Colonic mucosa (tissue), 4 donors: ENCODE measurements at regions not wholly inside any gene's neighbourhood (a gene's known extent, or its start where the extent isn't known, plus 50 kb on each side); places are given as distances from the start of the nearest gene placed in this dataset.

Experiments used
- DNase-seq: peaks from one replicate; pipeline ENCODE4 v3.0.0-alpha.2; 2020
- H3K27ac ChIP-seq: fragments of 200-600 bp; one replicate; pipeline ENCODE4 v1.8.0; 2021
- H3K27me3 ChIP-seq: fragments of 200-600 bp; one replicate; pipeline ENCODE4 v1.8.0; 2021
- H3K36me3 ChIP-seq: fragments of 200-600 bp; one replicate; pipeline ENCODE4 v1.8.0; 2021
- H3K4me1 ChIP-seq: fragments of 200-600 bp; one replicate; pipeline ENCODE4 v1.8.0; 2021; ENCODE audit warnings: mild to moderate bottlenecking
- H3K4me3 ChIP-seq: fragments of 200-600 bp; one replicate; pipeline ENCODE4 v1.8.0; 2021
- H3K9ac ChIP-seq, 2 donors: one replicate each; pipeline ENCODE4 v1.7.0; 2013; ENCODE audit warnings: control low read depth in 2 of 2, low read depth in 2 of 2, low read length in 2 of 2
- H3K9me3 ChIP-seq: fragments of 200-600 bp; one replicate; pipeline ENCODE4 v1.8.0; 2021
- intact Hi-C: fragments of 100-400 bp; cut with DNase I; formaldehyde crosslinking; loops from one replicate; pipeline ENCODE4 v1.14.1; 2022
- TF ChIP-seq, protein P1 (sequence below): fragments of 200-600 bp; IDR thresholded peaks from one replicate; pipeline ENCODE4 v1.8.0; 2022; ENCODE audit warnings: antibody characterized with exemption, mild to moderate bottlenecking
- donor health status: healthy.
- donor health status: DM: no; HTN: no; CAD: no.
- donor health status: DM: no; HTN: no; CAD: no.

DNA sequence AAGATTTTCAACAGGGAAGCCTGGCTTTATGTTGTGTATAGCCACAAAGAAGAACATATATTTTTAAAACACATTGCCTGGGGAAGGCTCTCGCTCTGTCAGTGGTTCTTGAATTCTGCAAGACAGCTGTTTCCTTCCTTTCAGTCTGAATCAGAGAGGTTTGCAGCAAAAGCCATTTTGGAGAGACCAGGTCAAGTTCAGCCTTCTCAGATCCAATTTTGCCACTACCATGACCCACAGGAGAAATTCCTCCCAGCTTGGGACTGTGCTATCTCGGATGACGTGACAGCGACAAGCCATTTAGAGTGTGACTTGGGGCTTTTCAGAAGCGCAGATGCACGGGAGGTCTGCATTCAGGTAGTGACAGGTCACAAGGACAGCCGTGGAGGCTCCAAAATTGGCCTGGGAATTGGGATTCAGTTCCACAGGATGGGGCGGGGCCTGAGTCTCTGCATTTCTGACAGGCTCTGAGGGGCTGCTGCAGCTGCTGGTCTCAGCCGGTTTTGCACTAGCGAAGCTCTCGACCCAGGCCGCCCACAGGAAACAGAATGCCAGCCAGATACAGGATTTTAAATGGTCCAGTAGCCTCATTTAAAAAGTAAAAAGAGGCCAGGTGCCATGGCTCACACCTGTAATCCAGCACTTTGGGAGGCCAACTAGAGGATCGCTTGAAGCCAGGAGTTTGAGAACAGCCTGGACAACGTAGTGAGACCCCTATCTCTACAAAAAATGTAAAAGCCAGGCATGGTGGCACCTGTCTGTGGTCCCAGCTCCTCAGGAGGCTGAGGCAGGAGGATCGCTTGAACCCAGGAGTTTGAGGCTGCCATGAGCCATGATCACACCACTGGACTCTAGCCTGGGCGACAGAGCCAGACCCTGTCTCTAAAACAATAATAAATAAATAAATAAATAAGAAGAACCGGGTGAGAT is 196.6 kb upstream of the CIBAR2 start:
- TF ChIP-seq, protein P1, sequence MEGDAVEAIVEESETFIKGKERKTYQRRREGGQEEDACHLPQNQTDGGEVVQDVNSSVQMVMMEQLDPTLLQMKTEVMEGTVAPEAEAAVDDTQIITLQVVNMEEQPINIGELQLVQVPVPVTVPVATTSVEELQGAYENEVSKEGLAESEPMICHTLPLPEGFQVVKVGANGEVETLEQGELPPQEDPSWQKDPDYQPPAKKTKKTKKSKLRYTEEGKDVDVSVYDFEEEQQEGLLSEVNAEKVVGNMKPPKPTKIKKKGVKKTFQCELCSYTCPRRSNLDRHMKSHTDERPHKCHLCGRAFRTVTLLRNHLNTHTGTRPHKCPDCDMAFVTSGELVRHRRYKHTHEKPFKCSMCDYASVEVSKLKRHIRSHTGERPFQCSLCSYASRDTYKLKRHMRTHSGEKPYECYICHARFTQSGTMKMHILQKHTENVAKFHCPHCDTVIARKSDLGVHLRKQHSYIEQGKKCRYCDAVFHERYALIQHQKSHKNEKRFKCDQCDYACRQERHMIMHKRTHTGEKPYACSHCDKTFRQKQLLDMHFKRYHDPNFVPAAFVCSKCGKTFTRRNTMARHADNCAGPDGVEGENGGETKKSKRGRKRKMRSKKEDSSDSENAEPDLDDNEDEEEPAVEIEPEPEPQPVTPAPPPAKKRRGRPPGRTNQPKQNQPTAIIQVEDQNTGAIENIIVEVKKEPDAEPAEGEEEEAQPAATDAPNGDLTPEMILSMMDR: no peak
- intact Hi-C loops: no loop called here
- no peaks in the 10 kb centered on the region for H3K36me3 ChIP-seq
- H3K27ac ChIP-seq: no peak overlapping the region
- peaks cover 5% of the 10 kb centered on the region for H3K4me1 ChIP-seq
- no peak overlapping the region for H3K4me3 ChIP-seq
- H3K27me3 ChIP-seq: no peaks in the 10 kb centered on the region
- no peak overlapping the region for H3K9ac ChIP-seq
- no peaks in the 10 kb centered on the region for H3K9me3 ChIP-seq
- DNase-seq: no peak

DNA sequence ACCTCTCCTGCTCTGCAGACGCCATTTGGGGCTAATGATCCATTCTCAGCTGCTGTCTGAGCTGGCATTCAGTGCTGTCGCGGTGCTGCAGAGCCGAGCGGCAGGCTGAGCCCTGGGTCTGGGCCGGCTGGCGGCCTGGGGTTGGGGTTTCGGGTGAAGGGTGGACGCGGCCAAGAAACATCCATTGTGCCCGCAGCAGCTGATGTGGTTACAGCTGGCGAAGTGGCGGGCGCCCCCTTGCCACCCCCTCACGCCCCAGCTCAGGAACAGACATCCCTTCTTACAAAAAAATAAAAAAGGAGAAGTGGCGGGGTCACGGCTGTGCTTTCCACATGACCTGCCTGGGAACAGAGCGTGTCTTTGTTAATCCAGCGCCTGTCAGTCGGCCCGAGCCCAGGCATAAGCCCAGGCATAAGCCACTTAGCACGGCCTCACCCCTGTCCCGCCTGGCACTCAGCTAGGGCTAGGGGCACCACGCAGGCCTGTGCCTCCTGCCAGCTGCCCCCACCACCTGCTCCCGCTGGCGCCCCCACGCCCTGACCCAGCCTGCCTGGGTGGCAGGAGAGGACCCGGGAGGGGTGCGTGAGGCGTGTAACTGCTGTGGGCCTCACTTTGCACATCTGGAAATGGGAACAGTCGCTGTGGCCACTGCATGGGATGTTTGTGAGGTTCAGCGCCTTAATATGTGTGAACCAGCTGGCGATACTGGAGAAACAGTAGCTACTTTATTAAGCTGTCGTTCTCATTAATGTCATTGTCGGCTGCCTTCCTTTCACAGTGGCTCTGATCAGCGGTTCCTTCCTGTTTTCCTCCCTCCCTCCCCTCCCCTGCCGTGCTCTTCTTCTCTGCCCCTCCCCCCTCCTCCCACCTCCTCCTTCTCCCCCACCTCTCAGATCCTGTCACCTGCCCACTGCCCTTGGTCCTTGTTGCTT is 197.7 kb upstream of the CIBAR2 start:
- intact Hi-C loops: no loop called here
- Histone ChIP-seq H3K27ac (peak overlapping the region; percentile 61), H3K4me1 (peaks cover 5% of the 10 kb centered on the region), H3K4me3 (no peak overlapping the region), H3K27me3 (no peaks in the 10 kb centered on the region), H3K9ac (peak overlapping the region in 1 of 2 donors; percentile 19), H3K36me3 (no peaks in the 10 kb centered on the region), H3K9me3 (no peaks in the 10 kb centered on the region)
- TF ChIP-seq, protein P1: no peak
- no peak for DNase-seq

DNA sequence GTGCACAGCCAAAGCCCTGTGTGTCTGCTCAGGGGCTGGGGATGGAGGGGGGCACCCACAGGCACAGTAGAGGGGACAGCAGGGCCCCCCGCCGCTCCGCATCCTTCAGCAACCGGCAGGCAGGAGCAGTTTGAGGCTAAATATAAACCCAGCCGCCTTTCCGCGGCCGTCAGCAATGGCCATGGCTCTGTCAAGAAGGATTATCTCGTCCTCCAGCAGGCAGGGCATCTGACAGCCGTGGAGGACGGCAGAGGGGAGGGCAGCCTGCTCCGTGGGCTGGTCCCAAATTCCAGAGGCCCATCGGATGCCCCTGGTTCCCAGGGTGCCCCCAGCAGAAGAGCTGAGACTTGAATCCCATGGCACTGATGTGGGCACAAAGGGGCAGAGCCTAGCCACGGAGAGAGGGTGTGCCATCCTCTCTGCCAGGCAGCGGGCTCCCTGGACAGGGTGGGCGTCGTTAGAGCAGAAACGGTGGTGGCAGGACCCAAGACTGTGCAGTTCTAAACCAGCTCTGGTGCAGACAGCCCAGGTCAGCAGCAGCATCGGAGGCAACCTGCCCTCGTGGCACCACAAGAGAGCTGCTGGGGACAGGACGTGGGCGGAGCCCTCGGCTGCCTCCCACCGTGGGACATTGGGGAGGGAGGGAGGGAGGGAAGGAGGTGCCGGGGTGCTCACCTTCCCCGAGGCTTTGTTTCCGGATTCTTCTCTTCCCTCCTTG is 198.8 kb upstream of the CIBAR2 start:
- no peaks in the 10 kb centered on the region for H3K36me3 ChIP-seq
- no peaks in the 10 kb centered on the region for H3K27me3 ChIP-seq
- no peak overlapping the region for H3K27ac ChIP-seq
- intact Hi-C loops: no loop called here
- TF ChIP-seq, protein P1: no peak
- H3K4me1 ChIP-seq: peaks cover 4% of the 10 kb centered on the region
- DNase-seq: no peak
- H3K9ac ChIP-seq: no peak overlapping the region
- no peak overlapping the region for H3K4me3 ChIP-seq
- no peaks in the 10 kb centered on the region for H3K9me3 ChIP-seq

DNA sequence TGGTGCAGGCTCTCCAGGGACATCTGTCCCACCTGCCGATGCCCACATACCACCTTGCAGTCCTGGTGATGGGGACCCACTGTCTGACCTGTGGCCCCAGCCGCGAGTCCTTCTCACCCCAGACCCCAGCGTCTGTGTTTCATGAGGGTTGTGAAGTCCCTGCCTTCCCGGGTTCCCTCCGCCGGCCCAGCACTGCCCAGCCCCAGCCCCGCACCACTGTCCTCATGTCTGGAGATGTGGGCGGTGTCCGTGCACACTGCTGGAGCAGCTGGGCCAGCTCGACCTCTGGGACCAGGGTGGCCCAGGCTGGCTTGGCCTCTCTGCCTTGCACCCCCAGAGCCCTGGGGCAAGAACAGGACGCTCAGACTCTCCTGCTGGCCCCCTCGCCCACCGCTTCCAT is 199.5 kb upstream of the CIBAR2 start:
- H3K36me3 ChIP-seq: no peaks in the 10 kb centered on the region
- H3K4me1 ChIP-seq: no peaks in the 10 kb centered on the region
- H3K9ac ChIP-seq: no peak overlapping the region
- no peak overlapping the region for H3K4me3 ChIP-seq
- no peak overlapping the region for H3K27ac ChIP-seq
- no peaks in the 10 kb centered on the region for H3K27me3 ChIP-seq
- no peak for DNase-seq
- TF ChIP-seq, protein P1: no peak
- no peaks in the 10 kb centered on the region for H3K9me3 ChIP-seq
- intact Hi-C loops: no loop called here

DNA sequence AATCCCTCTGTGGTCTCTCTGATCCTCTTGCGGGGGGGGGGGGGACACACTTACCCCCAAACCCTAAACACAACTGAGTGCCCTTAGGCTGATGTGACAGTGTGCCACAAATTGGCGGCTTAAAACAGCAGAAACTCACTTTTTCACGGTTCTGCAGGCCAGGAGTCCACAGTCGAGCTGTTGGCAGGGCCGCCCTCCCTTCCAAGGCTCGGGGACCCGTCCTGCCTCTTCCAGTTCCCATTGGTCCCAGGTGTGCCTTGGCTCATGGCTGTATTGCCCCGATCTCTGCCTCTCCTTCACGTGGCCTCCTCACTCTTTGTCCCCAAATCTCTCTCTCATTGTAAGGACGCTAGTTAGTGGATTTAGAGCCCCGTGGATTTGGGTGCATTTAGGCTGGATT is 199.9 kb upstream of the CIBAR2 start:
- intact Hi-C loops: no loop called here
- no peaks in the 10 kb centered on the region for H3K27me3 ChIP-seq
- no peaks in the 10 kb centered on the region for H3K36me3 ChIP-seq
- H3K9me3 ChIP-seq: no peaks in the 10 kb centered on the region
- no peak for DNase-seq
- H3K4me1 ChIP-seq: no peaks in the 10 kb centered on the region
- H3K9ac ChIP-seq: no peak overlapping the region
- H3K27ac ChIP-seq: no peak overlapping the region
- no peak overlapping the region for H3K4me3 ChIP-seq
- TF ChIP-seq, protein P1: no peak
